ENCODE measurements at regions not wholly inside any gene's neighbourhood (a gene's known extent, or its start where the extent isn't known, plus 50 kb on each side); places are given as distances from the start of the nearest gene placed in this dataset.
"Not testable (repeated sequence)": the region's sequence is repeated elsewhere in the genome, so short reads cannot be mapped to it uniquely, and the experiment has no call there.

- DNase-seq (ENCODE audit: low read depth in 2 of 2) = no peak
Measured at GRCh38 chr4:140249351-140249750, 95.4 kb upstream of the MAML3 start.

GRCh38 chr4:140247237-140247636 is 93.3 kb upstream of the MAML3 start:
- DNase-seq (ENCODE audit: low read depth in 2 of 2) = no peak

- no peak for DNase-seq (ENCODE audit: low read depth in 2 of 2)
Measured at GRCh38 chr4:140246216-140246615, 92.2 kb upstream of the MAML3 start.

- no peak for DNase-seq (ENCODE audit: low read depth in 2 of 2)
Measured at GRCh38 chr4:140244328-140244727, 90.3 kb upstream of the MAML3 start.

GRCh38 chr4:140243278-140243753 is 89.3 kb upstream of the MAML3 start:
- no peak for DNase-seq (ENCODE audit: low read depth in 2 of 2)

GRCh38 chr4:140242357-140243277 is 88.6 kb upstream of the MAML3 start:
- DNase-seq (ENCODE audit: low read depth in 2 of 2) = no peak

- DNase-seq (ENCODE audit: low read depth in 2 of 2) = no peak
Measured at GRCh38 chr4:140240237-140240636, 86.3 kb upstream of the MAML3 start.

GRCh38 chr4:140239311-140239710 is 85.3 kb upstream of the MAML3 start:
- no peak for DNase-seq (ENCODE audit: low read depth in 2 of 2)

GRCh38 chr4:140238351-140239056 is 84.5 kb upstream of the MAML3 start:
- DNase-seq (ENCODE audit: low read depth in 2 of 2) = no peak

GRCh38 chr4:140237616-140238350 is 83.8 kb upstream of the MAML3 start:
- no peak for DNase-seq (ENCODE audit: low read depth in 2 of 2)

GRCh38 chr4:140236654-140237169 is 82.7 kb upstream of the MAML3 start:
- no peak for DNase-seq (ENCODE audit: low read depth in 2 of 2)

- no peak for DNase-seq (ENCODE audit: low read depth in 2 of 2)
Measured at GRCh38 chr4:140234697-140235060, 80.7 kb upstream of the MAML3 start.

GRCh38 chr4:140233791-140234696 is 80.1 kb upstream of the MAML3 start:
- no peak for DNase-seq (ENCODE audit: low read depth in 2 of 2)

GRCh38 chr4:140229881-140230280 is 75.9 kb upstream of the MAML3 start:
- no peak for DNase-seq (ENCODE audit: low read depth in 2 of 2)

- no peak for DNase-seq (ENCODE audit: low read depth in 2 of 2)
Measured at GRCh38 chr4:140227286-140227685, 73.3 kb upstream of the MAML3 start.

GRCh38 chr4:140223056-140223810 is 69.2 kb upstream of the MAML3 start:
- no peak for DNase-seq (ENCODE audit: low read depth in 2 of 2)

GRCh38 chr4:140222171-140222570 is 68.2 kb upstream of the MAML3 start:
- DNase-seq (ENCODE audit: low read depth in 2 of 2) = no peak

GRCh38 chr4:140220058-140220457 is 66.1 kb upstream of the MAML3 start:
- no peak for DNase-seq (ENCODE audit: low read depth in 2 of 2)

GRCh38 chr4:140219567-140219966 is 65.6 kb upstream of the MAML3 start:
- DNase-seq (ENCODE audit: low read depth in 2 of 2) = no peak

- not testable (repeated sequence) for DNase-seq (ENCODE audit: low read depth in 2 of 2)
Measured at GRCh38 chr4:140219070-140219469, 65.1 kb upstream of the MAML3 start.

All from stimulated activated CD4-positive, alpha-beta T cell treated with anti-CD3 and anti-CD28 coated beads, Interleukin-4, amount 100 ng/mL, for 48 hours (primary cell).